ENCODE measurements at regions not wholly inside any gene's neighbourhood (a gene's known extent, or its start where the extent isn't known, plus 50 kb on each side); places are given as distances from the start of the nearest gene placed in this dataset.

GRCh38 chr5:27797220-27797619 is 758.8 kb upstream of the CDH9 start:
- Histone ChIP-seq H3K9me3 (ENCODE audit: control insufficient read depth, low read depth, low read length) (no peaks in the 10 kb centered on the region), H2BK120ac (ENCODE audit: low read depth, low read length, poor library complexity, severe bottlenecking) (no peak overlapping the region), H3K18ac (ENCODE audit: insufficient read length, low read depth, low read length) (no peak overlapping the region), H3K56ac (ENCODE audit: insufficient read length, low read depth, low read length) (no peak overlapping the region), H4K91ac (ENCODE audit: insufficient read length, low read depth, low read length) (no peak overlapping the region), H3K79me1 (ENCODE audit: insufficient read depth, low read depth, low read length, poor library complexity, severe bottlenecking) (no peaks in the 10 kb centered on the region), H2BK12ac (ENCODE audit: insufficient read length, low read depth, low read length) (no peak overlapping the region), H3K9ac (ENCODE audit: extremely low read depth, insufficient read length, low read length) (no peak overlapping the region), H2AK5ac (ENCODE audit: insufficient read length, low read length) (no peak overlapping the region), H4K20me1 (ENCODE audit: control insufficient read depth, insufficient read depth, insufficient read length) (no peaks in the 10 kb centered on the region), H3K4me1 (ENCODE audit: insufficient read depth, low read length) (no peaks in the 10 kb centered on the region), H2BK15ac (ENCODE audit: low read depth, low read length) (no peak overlapping the region), H2AFZ (ENCODE audit: low read length) (no peak overlapping the region), H3K79me2 (ENCODE audit: insufficient read depth, low read length) (no peaks in the 10 kb centered on the region), H3K23me2 (ENCODE audit: insufficient read length, low read depth, low read length, poor library complexity, severe bottlenecking) (no peaks in the 10 kb centered on the region), H3T11ph (ENCODE audit: low read length) (no peak overlapping the region), H4K8ac (replicated peaks; ENCODE audit: insufficient read length, low read depth, low read length) (no peak overlapping the region), H3K4ac (ENCODE audit: low read depth, low read length) (no peak overlapping the region), H2BK5ac (ENCODE audit: insufficient read length, low read length) (no peak overlapping the region), H2BK20ac (ENCODE audit: low read depth, low read length, poor library complexity, severe bottlenecking) (no peak overlapping the region), H3K23ac (ENCODE audit: insufficient read length, low read depth, low read length) (no peak overlapping the region), H3K27me3 (ENCODE audit: insufficient read depth, low read length) (no peaks in the 10 kb centered on the region), H3K14ac (ENCODE audit: insufficient read depth, low read length) (no peak overlapping the region), H4K5ac (ENCODE audit: insufficient read length, low read depth, low read length) (no peak overlapping the region), H3K27ac (ENCODE audit: insufficient read length, low read depth, low read length) (no peak overlapping the region), H3K4me2 (ENCODE audit: insufficient read depth, insufficient read length, low read length) (no peak overlapping the region)
- TF ChIP-seq CTCF (conservative IDR thresholded peaks at IDR 0.05), result no peak
- no peaks in the 10 kb centered on the region for H3K36me3 Mint-ChIP-seq (ENCODE audit: insufficient read depth in 1 of 3, low read depth in 3 of 3)
- H3K4me3 Mint-ChIP-seq, result no peak overlapping the region
- no peak overlapping the region for H3K27ac Mint-ChIP-seq
- no CpG with 5 or more reads among the region's 1 CpG for WGBS (ENCODE audit: extremely low coverage, insufficient read length, low lambda C conversion rate)
- DNase-seq, result no peak
- H3K27me3 Mint-ChIP-seq (ENCODE audit: low read depth), result no peaks in the 10 kb centered on the region
- peaks cover 0 to 8% of the 10 kb centered on the region in 2 experiments; a peak in 2 of 5 replicates for H3K9me3 Mint-ChIP-seq
- no peaks in the 10 kb centered on the region for H3K4me1 Mint-ChIP-seq

All from H9 (cell line).